Ishikawa (cell line): ENCODE measurements at regions not wholly inside any gene's neighbourhood (a gene's known extent, or its start where the extent isn't known, plus 50 kb on each side); places are given as distances from the start of the nearest gene placed in this dataset.

Experiments
- CEBPB ChIP-seq: IDR thresholded peaks from 2 replicates; pipeline ENCODE4 v1.6.1; 2012
- CREB1 ChIP-seq: IDR thresholded peaks from 2 replicates; pipeline ENCODE4 v1.6.1; 2012; ENCODE audit warnings: low read depth
- EGR1 ChIP-seq: IDR thresholded peaks from 2 replicates; pipeline ENCODE4 v1.6.1; 2012
- EP300 ChIP-seq: IDR thresholded peaks from 2 replicates; pipeline ENCODE4 v1.6.1; 2012; ENCODE audit warnings: borderline replicate concordance
- FOXM1 ChIP-seq: IDR thresholded peaks from 2 replicates; pipeline ENCODE4 v1.6.1; 2012; ENCODE audit warnings: low read depth, borderline replicate concordance
- NFIC ChIP-seq: IDR thresholded peaks from 2 replicates; pipeline ENCODE4 v1.6.1; 2012
- RAD21 ChIP-seq: IDR thresholded peaks from 2 replicates; pipeline ENCODE4 v1.6.1; 2012; ENCODE audit warnings: low read depth
- TAF1 ChIP-seq: IDR thresholded peaks from 2 replicates; pipeline ENCODE4 v1.6.1; 2012; ENCODE audit warnings: low read depth, mild to moderate bottlenecking
- TCF12 ChIP-seq: IDR thresholded peaks from 2 replicates; pipeline ENCODE4 v1.6.1; 2012; ENCODE audit warnings: low read depth
- TEAD4 ChIP-seq: IDR thresholded peaks from 2 replicates; pipeline ENCODE4 v1.6.1; 2012
- YY1 ChIP-seq: IDR thresholded peaks from 2 replicates; pipeline ENCODE4 v1.6.1; 2012; ENCODE audit warnings: low read depth
- ZBTB7A ChIP-seq: IDR thresholded peaks from 2 replicates; pipeline ENCODE4 v1.6.1; 2012; ENCODE audit warnings: low read depth
- TF ChIP-seq, protein P1 (sequence below): IDR thresholded peaks from 2 replicates; pipeline ENCODE4 v1.6.1; 2012
- TF ChIP-seq, protein P2 (sequence below): IDR thresholded peaks from 2 replicates; pipeline ENCODE4 v1.6.1; 2012; ENCODE audit warnings: low read depth, mild to moderate bottlenecking
- TF ChIP-seq, protein P3 (sequence below): IDR thresholded peaks from 2 replicates; pipeline ENCODE4 v1.6.1; 2012

DNA sequence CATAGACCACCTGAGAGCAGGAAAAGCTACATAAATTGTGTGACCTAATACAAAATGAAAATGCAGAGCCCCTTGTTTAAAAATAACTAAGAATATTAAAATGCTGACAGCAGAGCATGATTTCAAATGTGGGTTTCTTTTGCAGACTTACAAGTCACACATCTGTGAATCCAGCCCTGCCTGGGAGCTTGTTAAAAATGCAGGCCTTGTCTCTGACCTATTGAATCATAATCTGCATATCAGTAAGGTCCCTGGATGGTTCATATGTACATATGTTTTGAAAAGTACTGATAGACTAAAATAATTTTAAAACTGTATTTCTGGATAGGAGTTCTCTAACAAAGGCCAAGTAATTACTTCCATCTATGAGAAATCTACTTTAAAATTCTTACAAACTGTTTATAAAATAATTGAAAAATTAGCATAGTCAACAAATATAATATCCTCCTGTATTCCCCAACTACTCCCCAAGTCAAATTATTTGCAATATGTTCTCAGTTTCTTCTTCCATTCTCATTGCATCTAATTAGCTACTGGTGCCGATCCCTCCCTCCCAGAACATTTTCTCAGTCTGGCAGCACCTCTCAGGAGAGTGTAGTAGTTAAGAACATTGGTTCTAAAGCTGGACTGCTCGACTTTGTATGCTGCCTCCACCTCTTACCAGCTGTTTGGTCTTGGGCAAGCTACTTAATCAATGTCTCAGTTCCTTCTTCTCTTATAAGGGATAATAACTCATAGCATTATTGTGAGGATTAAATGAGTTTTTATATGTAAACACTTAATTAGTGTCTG lies 1040.4 kb upstream of the CDH2 start:
- TF ChIP-seq TEAD4 (no peak), CEBPB (no peak), CREB1 (no peak), RAD21 (no peak), NFIC (no peak), FOXM1 (no peak), TCF12 (no peak), EGR1 (no peak), TAF1 (no peak), ZBTB7A (no peak), YY1 (no peak), EP300 (no peak)
- TF ChIP-seq, protein P1, sequence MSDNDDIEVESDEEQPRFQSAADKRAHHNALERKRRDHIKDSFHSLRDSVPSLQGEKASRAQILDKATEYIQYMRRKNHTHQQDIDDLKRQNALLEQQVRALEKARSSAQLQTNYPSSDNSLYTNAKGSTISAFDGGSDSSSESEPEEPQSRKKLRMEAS, result no peak
- TF ChIP-seq, protein P2, sequence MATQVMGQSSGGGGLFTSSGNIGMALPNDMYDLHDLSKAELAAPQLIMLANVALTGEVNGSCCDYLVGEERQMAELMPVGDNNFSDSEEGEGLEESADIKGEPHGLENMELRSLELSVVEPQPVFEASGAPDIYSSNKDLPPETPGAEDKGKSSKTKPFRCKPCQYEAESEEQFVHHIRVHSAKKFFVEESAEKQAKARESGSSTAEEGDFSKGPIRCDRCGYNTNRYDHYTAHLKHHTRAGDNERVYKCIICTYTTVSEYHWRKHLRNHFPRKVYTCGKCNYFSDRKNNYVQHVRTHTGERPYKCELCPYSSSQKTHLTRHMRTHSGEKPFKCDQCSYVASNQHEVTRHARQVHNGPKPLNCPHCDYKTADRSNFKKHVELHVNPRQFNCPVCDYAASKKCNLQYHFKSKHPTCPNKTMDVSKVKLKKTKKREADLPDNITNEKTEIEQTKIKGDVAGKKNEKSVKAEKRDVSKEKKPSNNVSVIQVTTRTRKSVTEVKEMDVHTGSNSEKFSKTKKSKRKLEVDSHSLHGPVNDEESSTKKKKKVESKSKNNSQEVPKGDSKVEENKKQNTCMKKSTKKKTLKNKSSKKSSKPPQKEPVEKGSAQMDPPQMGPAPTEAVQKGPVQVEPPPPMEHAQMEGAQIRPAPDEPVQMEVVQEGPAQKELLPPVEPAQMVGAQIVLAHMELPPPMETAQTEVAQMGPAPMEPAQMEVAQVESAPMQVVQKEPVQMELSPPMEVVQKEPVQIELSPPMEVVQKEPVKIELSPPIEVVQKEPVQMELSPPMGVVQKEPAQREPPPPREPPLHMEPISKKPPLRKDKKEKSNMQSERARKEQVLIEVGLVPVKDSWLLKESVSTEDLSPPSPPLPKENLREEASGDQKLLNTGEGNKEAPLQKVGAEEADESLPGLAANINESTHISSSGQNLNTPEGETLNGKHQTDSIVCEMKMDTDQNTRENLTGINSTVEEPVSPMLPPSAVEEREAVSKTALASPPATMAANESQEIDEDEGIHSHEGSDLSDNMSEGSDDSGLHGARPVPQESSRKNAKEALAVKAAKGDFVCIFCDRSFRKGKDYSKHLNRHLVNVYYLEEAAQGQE, result no peak
- TF ChIP-seq, protein P3, sequence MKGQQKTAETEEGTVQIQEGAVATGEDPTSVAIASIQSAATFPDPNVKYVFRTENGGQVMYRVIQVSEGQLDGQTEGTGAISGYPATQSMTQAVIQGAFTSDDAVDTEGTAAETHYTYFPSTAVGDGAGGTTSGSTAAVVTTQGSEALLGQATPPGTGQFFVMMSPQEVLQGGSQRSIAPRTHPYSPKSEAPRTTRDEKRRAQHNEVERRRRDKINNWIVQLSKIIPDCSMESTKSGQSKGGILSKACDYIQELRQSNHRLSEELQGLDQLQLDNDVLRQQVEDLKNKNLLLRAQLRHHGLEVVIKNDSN, result no peak

DNA sequence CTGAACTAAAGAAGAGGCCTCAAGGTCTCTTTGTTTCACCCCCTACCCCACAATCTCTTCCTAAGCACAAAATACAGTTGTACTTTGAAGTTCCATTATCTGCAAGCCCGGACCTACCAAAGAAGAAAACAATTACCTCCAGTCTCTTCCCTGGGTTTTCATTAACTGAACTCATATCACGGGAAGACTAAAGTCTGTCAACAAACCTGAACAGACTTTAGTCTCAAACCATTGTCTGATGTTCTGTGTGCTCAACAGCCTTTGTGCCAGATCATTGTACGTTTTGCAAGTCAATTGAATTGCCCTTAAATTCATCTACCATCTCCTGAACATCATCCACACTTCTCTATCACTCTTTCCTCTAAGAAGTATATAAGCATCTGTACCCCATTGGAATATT lies 1021.9 kb upstream of the CDH2 start:
- TF ChIP-seq TAF1 (no peak), FOXM1 (no peak), CREB1 (no peak), ZBTB7A (no peak), EP300 (no peak), CEBPB (no peak), TCF12 (no peak), NFIC (no peak), YY1 (no peak)
- TF ChIP-seq, protein P1, result no peak
- TF ChIP-seq, protein P3, result no peak

DNA sequence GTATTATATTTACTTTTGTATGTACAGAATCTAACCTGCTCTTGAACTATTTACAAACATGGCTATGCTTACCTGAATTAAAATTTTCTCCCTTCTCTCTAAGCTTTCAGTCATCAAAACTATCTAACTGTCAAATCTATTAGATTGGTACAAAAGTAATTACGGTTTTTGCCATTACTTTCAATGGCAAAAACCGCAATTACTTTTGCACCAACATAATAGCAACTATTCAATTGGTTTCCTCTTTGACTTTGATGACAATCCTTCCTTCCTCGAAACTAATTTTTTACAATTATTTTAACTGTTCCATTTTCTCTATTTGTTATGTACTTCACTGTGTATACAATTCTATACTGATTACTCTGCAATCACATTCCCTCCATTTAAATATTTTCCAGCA lies 1019.4 kb upstream of the CDH2 start:
- no peak for TF ChIP-seq CEBPB
- no peak for TF ChIP-seq ZBTB7A
- TF ChIP-seq TCF12, result no peak
- TF ChIP-seq NFIC, result no peak
- TF ChIP-seq FOXM1, result no peak
- TF ChIP-seq TAF1, result no peak

DNA sequence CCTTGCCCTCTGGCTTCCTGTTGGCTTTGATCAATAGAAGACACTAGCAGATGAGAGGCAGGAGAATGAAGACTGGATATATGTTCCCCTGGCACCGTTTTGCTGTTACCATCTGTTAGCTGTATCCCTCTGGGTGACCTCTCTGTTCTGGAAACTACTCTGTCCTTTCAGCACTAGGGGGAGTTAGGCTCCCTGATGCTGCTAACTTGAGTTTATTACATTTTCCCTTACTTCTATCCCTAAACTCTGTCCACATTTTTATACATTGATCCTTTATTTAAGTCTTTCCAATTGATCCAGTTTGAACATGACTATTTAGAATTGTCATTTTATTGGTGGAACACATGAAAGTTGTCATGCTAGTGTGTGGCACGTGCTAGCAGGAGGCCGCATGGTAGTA lies 1014.3 kb upstream of the CDH2 start:
- TF ChIP-seq RAD21, result peak; percentile 38
- no peak for TF ChIP-seq TEAD4

DNA sequence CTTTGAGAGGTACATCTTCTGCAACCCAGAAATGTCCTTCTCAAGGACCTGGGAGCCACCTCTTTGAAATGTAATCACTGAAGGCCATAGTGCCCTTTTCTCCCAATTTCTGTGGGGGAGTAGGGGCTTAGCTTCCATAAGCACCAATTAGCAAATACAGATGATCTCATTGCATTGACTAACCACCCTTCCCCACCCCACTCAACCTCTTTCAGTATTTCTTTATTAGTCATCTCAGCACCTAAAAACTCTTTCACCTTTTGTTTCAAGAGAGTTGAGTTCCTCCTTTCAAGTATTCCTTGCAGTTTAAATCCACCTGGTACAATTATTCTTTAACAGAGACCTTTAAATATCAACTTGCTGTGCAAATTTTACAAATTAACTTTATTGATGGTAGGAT lies 1011.8 kb upstream of the CDH2 start:
- TF ChIP-seq, protein P3, result no peak
- TF ChIP-seq TCF12, result no peak
- no peak for TF ChIP-seq EGR1
- no peak for TF ChIP-seq CREB1
- TF ChIP-seq EP300, result no peak
- no peak for TF ChIP-seq TEAD4
- TF ChIP-seq FOXM1, result no peak
- TF ChIP-seq ZBTB7A, result no peak
- no peak for TF ChIP-seq RAD21
- no peak for TF ChIP-seq TAF1
- TF ChIP-seq, protein P2, result no peak
- TF ChIP-seq, protein P1, result no peak
- TF ChIP-seq CEBPB, result no peak
